ENCODE measurements at regions not wholly inside any gene's neighbourhood (a gene's known extent, or its start where the extent isn't known, plus 50 kb on each side); places are given as distances from the start of the nearest gene placed in this dataset.

DNA sequence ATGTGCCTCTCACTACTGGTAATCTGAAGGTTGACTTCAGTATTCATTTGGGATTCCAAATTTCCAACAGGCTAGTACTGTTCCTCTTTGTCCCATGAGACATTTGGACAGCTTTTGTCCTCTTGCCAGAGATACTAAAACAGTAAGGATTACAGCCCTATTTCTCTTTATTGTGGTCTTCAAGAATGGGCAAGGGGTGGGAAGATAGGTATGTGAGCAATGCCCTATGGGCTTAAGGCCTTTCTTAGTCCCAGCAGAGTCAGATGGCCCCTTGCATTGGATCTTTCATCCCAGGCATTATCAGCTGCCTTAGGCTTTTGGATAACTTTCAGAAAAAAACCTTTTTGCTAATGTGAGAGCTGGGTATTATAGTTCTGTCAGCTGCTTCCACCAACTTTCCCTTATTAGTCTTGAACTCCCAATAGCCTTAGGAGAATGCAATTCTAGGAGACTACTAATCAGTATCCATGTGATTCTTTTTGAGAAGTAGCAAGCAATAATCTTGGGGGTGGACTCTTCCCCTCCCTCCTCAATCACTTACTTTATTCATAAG lies 361.1 kb upstream of the NUDT12 start:
- no peak for DNase-seq (ENCODE audit: low read depth in 2 of 2)

DNA sequence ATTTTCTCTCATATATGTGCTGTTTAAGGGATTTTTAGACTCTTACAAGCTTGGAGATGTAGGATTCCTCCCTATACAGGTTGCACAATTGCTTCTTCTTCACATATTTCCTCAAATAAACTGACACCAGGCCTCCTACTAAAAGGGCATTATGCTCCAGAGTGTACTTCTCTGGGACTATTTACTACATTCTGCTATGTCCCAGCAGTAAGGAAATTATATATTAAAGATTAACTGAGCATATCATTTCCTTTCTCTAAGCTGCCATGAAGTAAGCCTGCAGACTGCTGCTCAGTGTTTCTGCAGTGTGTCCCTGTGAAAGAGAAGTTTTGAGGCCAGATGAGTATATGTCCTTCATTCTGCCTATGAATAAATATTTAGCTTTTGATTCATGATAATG lies 356.9 kb upstream of the NUDT12 start:
- DNase-seq (ENCODE audit: low read depth in 2 of 2), result no peak

DNA sequence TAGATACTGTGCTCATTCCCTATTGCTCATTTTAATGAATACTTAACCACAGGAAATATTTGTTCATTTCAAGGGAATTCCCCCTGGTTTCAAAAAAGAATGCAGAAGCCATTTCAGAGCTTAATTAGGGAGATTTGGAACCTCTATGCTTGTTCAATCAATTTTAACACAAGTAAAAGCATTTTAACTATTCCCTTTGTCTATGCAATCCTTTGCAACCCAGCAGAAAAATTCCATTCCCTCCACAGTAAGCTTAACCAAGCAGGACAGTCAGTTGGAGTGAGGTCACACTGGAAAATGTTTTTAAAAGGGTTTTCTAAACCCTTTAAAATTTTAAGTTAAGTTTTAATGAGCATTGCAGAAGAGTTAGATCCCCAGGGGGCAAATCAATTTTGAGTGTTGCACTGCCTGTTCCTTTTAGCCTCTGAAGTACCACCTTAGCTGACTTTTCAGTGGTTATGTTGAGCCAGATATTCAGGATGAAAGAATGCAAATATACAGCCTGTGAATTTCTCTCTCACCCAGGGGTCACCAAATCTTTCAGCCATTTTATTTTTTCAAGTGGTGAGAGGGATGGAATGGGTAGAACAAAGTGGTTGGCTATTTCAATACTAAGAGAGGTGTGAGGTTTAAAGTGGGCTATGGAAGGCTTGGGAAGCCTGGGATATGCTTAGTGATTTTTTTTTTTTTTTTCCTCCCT lies 356.2 kb upstream of the NUDT12 start:
- DNase-seq (ENCODE audit: low read depth in 2 of 2), result no peak

DNA sequence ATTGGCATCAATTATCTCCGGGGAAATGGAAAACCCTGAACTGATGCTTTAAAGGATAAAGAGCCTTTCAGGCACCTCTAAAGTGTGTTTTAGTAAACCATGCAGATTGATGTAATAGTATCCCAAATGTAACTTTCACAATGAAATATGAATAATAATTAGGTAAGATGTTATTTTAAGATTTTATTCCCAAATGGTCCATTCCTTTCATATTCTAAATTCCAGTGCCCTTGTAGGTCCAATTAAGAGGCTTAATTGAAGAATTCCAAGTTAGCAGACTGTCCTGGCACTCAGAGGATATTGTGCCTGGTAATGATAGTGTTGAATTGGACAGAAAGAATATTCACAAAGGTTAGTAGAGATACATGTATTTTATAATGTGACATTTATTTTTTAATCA lies 352.5 kb upstream of the NUDT12 start:
- no peak for DNase-seq (ENCODE audit: low read depth in 2 of 2)

DNA sequence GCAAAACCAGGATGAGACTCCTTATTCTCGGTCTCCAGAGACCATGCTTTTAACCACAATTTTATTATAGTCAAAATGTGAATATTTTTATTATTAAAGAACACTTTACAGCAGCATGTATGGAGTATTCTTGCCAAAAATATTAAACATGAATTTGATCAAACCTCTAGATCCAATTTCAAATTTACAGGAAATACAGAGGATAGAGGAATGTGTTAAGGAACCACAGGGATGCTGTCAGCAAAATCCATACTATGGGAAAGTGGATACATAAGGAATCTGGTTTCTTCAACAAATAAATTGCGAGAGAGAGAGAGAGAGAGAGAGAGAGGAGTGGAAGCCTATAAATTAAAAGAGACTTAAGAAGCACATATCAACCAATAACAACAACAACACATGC lies 348.2 kb upstream of the NUDT12 start:
- no peak for DNase-seq (ENCODE audit: low read depth in 2 of 2)

DNA sequence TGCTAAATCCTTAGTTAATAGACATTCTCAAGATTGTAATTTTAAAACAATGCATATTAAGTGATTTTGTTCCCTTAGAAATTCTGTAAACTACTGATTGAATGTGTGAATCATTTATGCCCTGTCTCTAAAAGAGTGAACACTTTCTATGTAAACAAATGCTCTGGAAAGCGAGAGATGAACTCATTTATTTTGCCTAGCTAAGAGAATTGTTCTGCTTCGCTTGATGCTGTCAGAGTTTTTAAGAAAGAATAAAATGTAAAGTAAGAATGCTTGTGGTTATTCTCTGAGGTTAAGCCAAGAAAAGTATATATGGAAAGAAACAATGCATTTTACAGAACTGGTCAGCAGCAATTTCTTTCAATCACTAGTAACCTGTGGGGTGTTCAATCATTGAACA lies 347.4 kb upstream of the NUDT12 start:
- no peak for DNase-seq (ENCODE audit: low read depth in 2 of 2)

DNA sequence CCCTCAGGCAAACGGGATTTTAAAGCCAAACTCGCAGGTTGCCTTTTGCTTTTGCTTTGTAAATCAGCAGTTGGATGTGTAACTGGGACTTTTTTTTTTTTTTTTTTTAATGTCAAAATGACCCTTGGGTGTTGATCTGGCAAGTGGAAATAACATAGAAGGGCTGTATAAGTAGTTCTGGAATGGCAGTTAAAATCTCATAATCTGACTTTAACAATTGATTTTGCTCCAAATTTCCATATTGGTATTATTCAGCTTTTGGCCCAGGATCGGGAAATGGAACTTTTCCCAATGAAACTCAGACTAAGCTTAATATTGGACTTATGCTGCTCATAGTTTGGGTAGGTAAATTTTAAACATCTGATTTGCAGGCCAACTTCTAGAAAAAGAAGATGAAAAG lies 346.8 kb upstream of the NUDT12 start:
- no peak for DNase-seq (ENCODE audit: low read depth in 2 of 2)

DNA sequence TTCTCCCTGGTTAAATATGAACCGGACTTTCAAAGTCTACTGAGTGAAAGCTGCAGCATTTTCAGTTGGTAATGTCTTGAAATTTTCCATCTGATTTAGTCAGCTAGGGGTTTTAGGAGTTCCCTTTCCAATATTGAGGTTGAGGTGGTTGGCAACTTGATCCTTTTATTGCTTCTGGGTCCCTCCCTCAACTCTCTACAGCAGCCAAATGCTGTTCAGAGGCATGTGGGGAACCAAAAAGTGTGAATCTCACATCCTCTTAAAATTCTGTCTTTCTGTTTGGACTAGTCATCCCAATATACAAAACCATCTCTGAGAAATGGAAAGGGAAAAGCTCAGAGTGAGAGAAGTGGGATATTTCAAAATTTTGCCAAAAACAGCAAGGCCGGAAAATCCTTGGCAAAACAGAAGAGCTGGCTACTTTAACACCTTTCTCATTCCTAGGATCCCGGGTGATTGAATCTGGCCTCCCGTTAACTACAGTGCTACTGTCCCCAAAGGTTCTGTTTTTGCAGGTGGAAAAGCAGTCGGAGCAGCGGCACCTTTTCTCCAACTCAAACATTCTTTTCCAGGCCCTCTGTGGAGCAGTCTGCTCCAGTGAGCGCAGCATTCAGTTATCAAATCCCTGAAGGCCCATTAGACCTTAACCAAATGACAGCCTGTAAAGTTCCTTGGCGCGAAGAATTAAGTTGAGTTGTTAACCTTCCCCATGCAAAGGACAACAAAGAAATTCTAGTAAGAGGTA lies 345.9 kb upstream of the NUDT12 start:
- DNase-seq (ENCODE audit: low read depth in 2 of 2), result no peak

DNA sequence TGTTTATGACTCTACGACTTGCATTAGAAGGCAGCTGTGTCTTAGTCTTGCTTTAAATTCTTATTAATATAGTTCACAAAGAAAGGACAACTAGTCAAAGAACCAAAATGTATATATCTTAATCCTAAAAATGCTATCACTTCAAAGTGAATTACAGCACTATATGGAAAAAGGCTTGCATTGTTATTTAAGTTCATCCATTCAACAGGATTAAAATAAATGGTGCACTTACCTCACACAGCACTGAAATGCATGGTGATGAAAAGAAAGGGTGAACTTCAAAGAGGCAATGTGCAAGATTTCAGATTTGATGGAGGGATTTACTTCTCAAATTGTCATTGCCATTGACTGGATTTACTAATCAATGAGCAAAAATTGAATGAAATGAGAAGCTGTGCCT lies 344.4 kb upstream of the NUDT12 start:
- no peak for DNase-seq (ENCODE audit: low read depth in 2 of 2)

DNA sequence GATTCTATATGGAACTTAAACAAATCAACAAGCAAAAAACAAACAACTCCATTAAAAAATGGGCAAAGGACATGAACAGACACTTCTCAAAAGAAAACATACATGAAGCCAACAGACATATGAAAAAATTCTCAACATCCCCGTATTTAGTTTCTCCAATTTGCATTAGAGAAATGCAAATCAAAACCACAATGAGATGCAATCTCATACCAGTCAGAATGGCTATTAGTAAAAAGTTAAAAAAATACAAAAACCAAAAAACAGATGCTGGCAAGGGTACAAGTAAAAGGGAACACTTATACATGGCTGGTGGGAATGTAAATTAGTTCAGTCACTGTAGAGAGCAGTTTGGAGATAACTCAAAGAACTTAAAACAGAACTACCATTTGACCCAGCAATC lies 342.1 kb upstream of the NUDT12 start:
- no peak for DNase-seq (ENCODE audit: low read depth in 2 of 2)

DNA sequence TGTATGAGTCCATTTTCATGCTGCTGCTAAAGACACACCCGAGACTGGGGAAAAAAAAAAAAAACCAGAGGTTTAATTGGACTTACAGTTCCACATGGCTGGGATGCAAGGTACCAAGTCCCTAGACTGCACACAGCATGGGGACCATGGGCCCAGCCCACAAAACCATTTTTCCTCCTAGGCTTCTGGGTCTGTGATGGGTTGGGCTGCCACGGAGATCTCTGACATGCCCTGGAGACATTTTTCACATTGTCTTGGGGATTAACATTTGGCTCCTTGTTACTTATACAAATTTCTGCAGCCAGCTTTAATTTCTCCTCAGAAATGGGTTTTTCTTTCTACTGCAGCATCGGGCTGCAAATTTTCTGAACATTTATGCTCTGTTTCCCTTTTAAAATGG lies 340.3 kb upstream of the NUDT12 start:
- DNase-seq (ENCODE audit: low read depth in 2 of 2), result no peak

DNA sequence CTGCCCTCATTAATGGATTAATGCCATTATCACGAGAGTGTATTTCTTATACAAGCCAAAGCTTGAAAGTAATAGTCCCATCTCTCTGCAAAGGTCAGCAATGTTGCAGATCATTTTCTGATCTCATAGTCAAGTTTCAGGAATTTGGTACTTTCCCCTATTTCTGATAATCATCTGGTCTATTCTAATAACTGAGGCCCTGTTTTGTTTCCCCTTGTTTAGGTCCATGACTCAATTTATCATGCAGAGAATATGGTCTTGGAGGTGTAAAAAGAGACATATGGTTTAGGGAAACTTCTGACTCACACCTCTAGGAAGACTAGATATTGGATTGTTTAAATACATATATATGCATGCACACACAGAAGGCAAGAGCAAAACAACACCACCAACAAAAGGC lies 339.3 kb upstream of the NUDT12 start:
- no peak for DNase-seq (ENCODE audit: low read depth in 2 of 2)

DNA sequence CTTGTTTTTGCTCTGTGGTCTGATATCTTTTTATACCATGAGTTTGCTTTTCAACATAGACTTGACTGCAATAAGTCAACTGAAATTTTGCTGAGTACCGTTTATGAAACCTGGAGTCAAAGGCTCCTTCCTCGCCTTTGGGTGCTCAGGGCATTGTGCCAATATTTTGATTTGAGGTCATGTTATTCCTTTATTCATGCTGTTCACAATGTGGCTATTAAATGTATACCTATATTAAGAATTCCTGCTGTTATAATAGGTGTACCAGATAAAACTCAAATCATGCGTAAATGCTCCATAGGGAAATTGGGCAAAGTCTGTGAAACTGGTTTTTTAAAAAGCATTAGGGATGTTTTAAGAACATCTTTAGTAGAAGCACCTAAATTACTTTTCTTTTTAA lies 334.0 kb upstream of the NUDT12 start:
- DNase-seq (ENCODE audit: low read depth in 2 of 2), result no peak

DNA sequence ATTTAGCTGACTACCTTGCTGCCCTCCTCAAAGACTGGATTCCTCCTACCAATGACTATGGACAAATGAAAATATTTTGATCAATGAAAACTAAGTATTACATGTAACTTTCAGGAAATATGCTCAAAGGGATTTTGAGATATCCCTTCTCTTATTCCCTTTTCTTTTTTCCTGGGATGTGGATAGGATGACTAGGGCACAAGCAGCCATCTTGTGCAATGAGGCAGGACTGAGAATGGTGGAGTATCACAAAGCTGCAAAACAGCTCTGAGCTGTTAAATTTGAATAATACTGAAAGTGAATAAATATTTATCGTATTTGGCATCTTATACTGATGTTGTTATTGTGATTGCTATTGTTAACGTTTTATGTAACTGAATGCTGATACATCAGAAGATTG lies 333.1 kb upstream of the NUDT12 start:
- DNase-seq (ENCODE audit: low read depth in 2 of 2), result no peak

DNA sequence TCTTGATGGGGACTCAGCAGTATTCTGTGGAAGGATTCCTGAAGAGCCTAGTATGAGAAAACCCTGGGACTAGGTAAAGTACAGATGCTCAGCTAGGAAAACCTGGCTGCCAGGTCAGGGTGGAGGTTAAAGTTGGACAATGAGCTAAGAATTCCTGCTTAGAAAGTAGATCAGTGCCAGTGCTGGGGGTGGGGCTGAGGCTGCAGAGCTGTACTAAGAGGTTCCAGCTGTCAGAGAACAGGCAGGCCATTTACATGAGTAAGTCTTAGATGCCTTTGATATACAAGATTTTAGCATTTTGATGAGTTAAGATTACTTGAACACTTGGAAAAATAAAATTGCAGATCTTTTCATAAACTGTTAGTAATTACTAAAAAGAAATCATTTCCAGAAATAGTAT lies 332.3 kb upstream of the NUDT12 start:
- DNase-seq (ENCODE audit: low read depth in 2 of 2), result no peak

DNA sequence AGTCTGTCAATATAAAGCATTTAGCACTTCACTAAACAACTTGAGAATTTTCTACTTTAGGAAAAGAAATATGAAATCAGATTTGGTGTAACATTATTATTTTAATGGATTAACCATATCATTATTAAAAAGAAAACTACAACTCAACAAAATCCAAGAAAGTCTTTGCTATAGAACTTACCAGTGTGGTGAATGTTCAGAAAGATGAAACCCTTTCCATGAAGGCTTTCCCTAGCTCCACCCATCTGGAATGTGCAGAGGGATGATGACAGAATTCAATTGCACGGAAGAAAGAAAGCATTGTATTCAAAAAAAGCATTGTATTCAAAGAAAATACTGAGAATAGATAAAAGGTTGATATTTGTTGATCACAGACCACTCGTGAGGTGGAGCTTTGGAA lies 328.6 kb upstream of the NUDT12 start:
- DNase-seq (ENCODE audit: low read depth in 2 of 2), result no peak

DNA sequence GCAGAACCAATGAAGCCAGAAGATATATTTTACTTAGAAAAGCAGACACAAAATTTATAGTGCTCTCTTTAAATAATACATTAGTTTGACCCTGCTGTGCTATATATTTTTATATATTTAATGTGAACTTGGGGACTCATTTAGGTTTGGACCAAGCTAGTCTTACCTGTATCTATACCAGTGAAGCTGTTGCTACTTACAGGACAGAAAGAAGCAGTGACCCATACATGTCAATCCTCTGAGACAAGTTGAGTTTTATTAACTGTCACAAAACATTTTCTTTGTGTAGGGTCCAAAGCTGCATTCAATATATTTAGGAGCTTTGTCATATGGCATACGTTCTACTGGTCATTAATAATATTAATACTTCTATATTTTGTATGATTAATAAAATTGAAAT lies 327.7 kb upstream of the NUDT12 start:
- DNase-seq (ENCODE audit: low read depth in 2 of 2), result no peak

DNA sequence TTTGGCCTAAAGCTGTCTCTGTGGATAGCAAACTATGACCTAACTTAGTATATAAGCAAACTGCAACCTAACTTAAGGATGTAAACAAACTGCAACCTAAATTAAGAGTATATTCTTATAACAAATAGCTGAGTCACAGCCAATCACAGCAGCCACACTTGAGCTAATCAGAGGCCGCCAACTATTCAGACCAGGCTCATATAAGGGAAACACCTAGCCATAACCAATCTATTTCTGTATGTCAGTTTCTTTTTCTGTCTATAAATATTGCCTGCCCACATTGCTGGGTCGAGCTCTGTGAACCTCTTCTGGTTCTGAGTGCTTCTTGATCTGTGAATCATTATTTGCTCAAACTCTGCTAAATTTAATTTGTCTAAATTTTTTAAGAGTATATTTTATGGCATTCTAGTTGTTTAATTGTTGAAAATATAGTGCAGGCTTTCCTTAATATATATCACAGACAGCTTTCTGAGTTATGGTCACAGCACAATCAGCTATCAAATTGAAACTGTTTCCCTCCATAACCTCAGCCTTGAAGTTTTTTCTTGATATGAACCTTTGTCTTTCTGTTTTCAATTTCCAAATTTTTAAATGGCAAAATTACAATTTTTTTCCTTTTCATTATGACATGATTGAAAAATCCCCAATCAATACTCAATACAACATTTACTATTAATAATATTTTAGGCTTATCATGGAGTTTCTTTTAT lies 327.1 kb upstream of the NUDT12 start:
- DNase-seq (ENCODE audit: low read depth in 2 of 2), result no peak

DNA sequence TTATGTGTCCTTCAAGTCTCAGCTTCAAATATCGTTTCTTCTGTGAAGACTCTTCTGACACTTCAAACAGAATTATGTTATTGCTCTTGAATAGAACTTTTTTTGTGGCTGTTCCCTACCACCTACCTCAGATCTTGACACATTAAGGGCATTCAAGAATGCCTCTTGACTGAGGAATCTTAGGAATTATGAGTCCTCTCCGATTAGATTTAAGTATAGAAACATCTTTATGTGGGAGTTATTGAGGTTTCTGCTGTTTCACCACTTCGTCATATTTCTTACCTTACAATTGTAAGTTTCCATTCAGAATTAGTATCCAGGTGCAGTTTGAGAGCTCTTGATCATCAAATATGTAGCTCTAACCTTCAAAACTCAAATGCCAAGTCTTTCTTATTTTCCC lies 324.2 kb upstream of the NUDT12 start:
- DNase-seq (ENCODE audit: low read depth in 2 of 2), result no peak

DNA sequence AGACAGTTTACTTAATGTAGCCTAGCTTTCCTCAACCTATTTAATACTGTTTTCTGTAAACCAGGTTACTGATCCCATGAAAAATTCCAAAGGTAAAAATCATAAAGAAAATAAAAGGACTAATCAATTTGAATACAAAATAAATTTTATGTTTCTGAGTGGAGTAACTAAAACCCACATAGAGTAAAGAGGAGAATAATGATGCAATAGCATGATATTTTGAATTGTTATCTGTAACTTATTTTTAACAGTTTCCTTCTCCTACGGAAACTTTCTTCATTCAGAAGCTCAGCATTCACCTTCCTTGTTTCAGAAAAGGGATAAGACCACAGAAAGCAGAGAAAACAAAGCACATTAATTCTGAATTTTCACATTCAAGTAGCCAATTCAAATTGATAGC lies 320.6 kb upstream of the NUDT12 start:
- no peak for DNase-seq (ENCODE audit: low read depth in 2 of 2)

DNA sequence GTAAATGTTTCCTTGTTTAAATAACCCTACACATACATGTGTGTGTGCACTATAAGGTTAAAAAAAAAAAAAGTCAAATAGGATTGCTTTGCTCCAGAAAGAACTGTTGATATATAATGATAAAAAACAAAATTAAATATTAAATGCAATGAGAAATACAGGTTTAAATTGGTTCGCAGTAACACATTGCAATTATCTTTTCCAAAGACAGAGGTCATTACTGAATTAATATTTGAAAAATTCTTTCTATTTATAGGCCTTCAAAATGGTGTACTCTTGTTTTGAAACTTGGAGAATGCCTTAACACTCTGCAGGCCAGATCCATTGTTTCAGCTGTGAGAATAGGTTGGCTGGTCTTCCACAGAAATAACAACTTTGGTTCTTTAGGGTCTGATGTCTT lies 319.0 kb upstream of the NUDT12 start:
- no peak for DNase-seq (ENCODE audit: low read depth in 2 of 2)

DNA sequence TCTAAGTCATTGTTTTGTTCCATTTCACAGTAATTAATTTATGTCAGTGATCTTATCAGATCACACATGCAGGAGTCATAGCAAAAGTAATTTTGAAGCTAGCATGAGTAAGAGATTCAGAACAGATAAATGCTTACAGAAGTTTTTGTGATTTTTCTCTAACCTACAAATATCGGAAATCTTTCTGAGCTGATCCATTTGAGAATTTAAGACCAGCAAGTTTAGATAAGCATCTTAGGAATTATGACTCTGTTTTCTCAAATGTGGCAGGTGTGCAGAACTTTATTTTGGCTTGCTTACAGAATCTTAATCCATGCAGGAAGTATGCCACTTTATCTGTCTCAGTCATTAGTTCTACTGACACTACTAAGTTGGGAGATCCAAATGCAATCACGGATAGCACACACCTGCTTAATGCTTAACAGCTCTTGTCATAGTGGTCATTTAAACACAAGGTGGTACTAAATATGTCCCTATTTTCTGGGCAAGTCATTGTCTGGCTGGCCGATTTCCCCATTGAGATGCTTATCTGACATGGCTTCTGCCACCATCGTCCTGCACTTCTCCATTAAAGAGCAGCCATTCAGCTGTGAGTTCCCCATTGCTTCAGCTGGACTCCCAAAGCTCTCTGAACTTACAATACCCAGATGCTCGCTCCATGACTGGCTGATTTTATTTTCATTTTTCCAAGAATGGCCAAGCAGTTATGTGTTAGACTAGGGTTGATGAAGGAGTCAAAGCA lies 305.4 kb upstream of the NUDT12 start:
- DNase-seq (ENCODE audit: low read depth in 2 of 2), result no peak

Data from stimulated activated CD4-positive, alpha-beta T cell treated with anti-CD3 and anti-CD28 coated beads, Interleukin-4, amount 100 ng/mL, for 48 hours (primary cell).